GM19452 (cell line): ENCODE measurements at regions not wholly inside any gene's neighbourhood (a gene's known extent, or its start where the extent isn't known, plus 50 kb on each side); places are given as distances from the start of the nearest gene placed in this dataset.

Experiments used
- ATAC-seq: cut with Tn5 transposase; IDR thresholded peaks from one replicate; pipeline ENCODE4 v1.9.1; 2021; ENCODE audit not compliant: unreplicated experiment

DNA sequence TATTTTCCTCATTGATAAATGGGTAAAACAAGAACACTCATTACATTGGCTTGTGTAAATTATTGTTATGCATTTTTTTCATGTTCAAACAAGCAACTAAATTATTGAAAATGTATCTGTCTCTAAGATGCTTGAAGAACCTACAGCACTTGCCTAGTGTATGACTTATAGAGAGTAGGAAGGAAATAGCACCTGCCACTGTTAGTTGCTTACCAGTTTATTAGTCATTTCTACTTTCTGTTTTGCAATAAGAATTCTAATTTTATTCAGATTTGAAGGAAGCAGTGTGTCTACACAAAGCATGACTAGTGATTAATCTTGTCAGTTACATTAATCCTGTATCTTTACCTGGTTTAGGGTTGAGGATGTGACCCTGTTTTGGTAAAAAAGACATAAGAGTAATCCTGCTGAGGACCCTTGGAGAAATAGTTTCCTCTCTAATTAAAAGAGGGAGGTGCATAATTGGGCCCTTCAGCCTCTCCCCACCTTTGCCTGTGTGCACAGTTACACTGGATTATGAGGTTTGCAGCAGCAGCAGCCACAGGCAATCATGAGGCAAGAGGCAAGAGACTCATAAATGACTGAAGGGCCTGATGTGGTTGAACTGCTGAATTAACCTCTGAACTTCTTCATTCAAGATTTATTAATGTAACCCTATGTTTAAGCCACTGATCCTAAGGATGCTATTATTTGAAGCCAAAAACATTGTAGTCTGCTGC lies 1202.1 kb downstream of the ADGRL3 start:
- ATAC-seq, result no peak

- ATAC-seq, result no peak
Observed at GRCh38 chr4:62399242-62399641, 1199.1 kb downstream of the ADGRL3 start.

GRCh38 chr4:62398318-62398717 lies 1198.2 kb downstream of the ADGRL3 start:
- no peak for ATAC-seq

DNA sequence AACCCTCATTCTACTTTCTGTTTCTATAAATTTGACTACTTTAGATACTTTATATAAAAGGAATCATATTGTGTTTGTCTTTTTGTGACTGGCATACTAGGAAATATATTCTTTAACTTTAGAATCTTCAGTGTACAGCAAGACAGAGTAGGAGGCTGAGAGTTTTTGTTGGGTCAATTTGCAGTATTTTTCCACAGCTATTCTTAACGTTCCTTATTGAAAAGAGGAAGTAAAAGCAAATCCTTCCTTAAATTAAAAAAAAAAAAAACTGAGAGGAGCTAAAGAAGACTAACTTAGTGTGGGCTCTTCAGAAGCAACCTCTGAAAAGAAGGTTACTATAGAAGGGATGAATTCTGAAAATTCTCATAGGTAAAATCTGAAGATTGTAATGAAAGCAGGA lies 1194.6 kb downstream of the ADGRL3 start:
- no peak for ATAC-seq

DNA sequence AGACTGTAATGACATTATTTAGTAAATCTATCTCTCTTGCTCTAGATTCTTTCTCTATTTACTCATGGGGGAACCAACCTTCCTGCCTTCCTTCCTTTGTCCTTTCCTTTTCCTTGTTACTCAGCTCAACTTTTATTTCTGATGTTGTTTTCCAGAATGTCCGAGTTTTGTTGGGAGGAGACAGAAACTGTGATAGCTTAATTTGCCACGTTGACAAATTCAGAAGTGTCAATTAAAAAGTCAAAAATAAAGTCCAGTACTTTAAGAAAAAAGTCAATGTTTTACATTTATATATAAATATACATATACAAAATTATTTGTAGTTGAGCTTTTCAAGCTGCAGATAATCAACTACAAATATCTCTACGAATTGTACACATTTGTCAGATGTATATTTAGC lies 1187.7 kb downstream of the ADGRL3 start:
- no peak for ATAC-seq

- ATAC-seq, result no peak
Observed at GRCh38 chr4:62377700-62378099, 1177.6 kb downstream of the ADGRL3 start.

- ATAC-seq, result no peak
Observed at GRCh38 chr4:62377245-62377644, 1177.1 kb downstream of the ADGRL3 start.

DNA sequence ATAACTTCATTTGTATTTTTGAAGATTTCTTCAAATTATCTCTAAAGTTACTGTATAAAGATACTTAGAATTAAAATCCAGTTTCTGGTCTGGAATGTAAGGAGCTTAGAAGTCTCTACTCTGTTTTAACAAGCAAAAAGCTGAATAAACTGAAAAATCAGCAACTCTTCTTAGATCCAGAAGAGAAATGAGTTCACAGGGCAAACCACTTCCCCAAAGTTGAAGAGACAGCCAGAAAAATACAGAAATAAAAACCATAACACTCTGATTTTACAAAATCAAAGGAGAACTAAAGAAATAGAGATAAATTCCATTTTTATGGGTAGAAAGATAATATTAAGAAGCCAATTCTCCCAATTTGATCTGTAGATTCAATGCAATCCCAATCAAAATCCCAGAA lies 1166.8 kb downstream of the ADGRL3 start:
- ATAC-seq, result no peak

- no peak for ATAC-seq
Observed at GRCh38 chr4:62360156-62360545, 1160.0 kb downstream of the ADGRL3 start.

DNA sequence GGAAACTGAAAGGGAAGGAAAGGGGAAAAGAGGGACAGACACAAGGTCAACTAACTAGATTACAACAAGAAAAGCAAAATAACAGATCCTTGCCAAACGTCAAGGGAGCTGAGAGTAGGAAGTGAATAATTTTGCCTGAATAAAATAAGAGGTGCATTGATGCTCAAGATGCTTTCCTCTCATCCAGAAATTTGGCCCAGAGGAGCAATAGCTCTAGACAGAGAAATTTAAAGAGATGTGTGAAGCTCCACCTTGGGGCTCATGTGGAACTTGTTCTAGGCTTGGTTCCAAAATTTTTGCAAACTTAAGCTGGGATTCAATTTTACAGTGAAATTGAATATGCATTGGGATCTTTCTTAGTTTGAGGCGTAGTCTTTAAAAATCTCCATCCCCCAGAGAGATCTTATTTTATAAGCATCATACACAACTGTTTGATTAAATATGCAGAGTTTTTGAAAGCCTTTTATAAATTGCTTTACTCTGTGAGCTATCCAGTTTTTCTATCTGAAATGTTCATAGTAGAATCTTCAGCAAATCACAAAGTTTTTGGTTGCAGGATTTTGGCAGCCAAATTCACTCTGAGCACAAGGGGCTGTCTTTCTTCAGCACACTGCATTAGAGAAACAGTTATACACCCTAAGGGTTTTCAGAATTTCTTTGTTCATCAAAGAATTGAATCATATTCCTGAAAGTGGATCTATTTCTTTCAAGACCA lies 1159.5 kb downstream of the ADGRL3 start:
- no peak for ATAC-seq

DNA sequence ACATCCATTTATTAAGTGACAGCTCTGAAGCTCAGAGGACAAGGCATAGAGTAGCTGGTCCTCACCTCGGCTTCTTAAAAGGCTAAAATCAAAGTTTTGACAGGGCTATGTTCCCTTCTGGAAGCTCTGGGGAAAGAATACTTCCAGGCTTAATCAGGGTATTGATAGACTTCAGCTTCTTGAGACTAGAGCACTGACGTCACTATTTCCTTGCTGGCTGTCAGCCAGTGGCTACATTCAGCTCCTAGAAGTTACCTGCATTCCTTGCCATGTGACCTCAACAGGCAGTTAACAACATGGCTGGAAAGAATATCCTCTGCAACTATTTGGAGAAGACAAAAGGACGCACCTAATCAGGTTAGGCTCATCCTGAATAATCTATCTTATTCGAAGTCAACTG lies 1144.8 kb downstream of the ADGRL3 start:
- no peak for ATAC-seq

- no peak for ATAC-seq
Observed at GRCh38 chr4:62344474-62344873, 1144.3 kb downstream of the ADGRL3 start.

DNA sequence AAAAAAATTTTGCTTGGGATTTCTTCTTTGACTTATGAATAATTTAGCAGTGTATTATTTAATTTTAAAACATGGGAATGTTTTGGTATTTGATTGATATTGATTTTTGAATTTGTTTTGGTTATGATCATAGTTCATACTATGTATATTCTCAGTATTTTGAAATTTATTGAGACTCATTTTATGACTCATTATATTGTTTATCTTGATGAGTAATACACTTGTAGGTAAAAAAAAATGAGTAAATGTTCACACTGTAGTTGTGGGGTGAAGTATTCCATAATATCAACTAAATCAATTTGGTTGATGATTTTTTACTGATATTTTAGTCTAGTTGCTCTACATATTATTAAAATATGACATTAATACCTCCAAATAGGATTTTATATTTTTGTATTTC lies 1142.2 kb downstream of the ADGRL3 start:
- no peak for ATAC-seq

GRCh38 chr4:62328526-62328925 lies 1128.4 kb downstream of the ADGRL3 start:
- ATAC-seq, result no peak

GRCh38 chr4:62327612-62328297 lies 1127.6 kb downstream of the ADGRL3 start:
- ATAC-seq, result no peak

DNA sequence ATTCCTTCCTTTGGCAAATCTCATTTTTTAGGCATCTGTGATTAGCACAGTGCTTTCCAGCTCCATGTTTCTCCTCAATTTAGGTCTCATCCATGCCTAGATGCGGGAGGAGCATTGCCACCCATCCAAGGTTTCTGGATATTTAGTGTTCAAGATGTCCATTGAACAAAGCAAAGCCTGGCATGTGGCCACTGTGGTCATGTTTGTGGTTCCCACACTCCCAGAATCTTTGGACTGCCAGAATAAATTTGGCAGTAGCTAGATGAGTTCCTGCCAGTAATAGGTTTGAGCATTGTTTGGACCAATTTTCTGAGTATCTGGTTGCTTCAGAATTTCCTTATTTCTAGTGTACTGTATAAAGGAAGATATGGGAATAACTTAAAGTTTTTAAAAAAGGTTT lies 1124.1 kb downstream of the ADGRL3 start:
- no peak for ATAC-seq

GRCh38 chr4:62320612-62321011 lies 1120.5 kb downstream of the ADGRL3 start:
- ATAC-seq, result no peak

DNA sequence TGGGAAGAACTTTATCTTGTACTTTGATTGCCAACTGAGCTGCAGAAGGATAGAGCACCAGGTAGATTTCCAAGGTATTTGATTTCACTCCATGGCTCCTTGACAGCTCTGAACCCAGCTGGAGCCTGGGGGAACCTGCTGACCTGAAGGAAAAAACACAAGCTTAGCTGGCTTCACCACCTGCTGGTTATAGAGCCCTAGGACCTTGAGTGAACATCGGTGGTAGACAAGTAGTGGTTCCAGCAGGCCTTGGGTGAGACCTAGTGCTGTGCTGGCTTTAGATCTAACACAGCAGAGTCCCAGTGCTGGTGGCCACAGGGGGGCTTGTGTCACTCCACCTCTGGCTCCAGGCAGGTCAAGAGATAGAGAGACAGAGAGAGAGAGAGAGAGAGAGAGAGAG lies 1102.6 kb downstream of the ADGRL3 start:
- ATAC-seq, result no peak

- no peak for ATAC-seq
Observed at GRCh38 chr4:62301500-62301899, 1101.4 kb downstream of the ADGRL3 start.

DNA sequence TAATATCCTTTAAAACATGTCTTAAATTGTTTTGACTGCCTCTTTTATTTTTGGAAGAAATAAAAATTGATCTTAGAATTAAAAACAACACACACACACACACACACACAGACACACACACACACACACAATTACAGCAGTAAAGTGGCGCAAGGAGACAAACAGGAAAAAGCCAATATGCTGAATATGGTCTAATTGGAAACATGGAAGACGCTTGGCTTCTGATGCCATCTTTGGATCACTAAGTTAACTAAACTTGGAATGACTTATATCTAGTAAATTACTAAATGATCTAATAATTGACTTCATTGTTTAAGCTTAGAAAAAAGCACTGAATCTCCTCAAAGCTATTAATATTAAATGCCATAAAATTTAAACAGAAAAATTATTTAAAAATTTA lies 1093.4 kb downstream of the ADGRL3 start:
- no peak for ATAC-seq

GRCh38 chr4:62292911-62293310 lies 1092.8 kb downstream of the ADGRL3 start:
- no peak for ATAC-seq
